ENCODE measurements at regions not wholly inside any gene's neighbourhood (a gene's known extent, or its start where the extent isn't known, plus 50 kb on each side); places are given as distances from the start of the nearest gene placed in this dataset.

DNA sequence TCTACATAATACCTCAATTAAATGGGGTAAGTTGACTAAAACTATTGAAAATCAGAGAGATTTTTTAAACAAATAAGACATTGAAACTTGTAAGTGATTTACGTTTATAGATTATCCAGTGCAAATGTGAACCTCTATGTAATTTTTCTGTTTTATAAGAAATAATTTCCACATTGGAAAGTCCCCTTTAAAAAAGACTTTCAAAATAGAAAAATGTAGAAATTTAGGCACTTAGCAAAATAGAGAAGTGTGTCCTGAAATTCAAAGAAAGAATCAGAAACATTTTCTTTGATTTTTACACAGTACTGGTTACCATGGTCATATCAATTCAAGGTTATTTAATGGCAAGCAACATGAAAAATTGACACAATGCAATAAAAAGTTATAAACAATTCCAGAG, 290.9 kb upstream of the GPR149 start:
- TF ChIP-seq, protein P1, sequence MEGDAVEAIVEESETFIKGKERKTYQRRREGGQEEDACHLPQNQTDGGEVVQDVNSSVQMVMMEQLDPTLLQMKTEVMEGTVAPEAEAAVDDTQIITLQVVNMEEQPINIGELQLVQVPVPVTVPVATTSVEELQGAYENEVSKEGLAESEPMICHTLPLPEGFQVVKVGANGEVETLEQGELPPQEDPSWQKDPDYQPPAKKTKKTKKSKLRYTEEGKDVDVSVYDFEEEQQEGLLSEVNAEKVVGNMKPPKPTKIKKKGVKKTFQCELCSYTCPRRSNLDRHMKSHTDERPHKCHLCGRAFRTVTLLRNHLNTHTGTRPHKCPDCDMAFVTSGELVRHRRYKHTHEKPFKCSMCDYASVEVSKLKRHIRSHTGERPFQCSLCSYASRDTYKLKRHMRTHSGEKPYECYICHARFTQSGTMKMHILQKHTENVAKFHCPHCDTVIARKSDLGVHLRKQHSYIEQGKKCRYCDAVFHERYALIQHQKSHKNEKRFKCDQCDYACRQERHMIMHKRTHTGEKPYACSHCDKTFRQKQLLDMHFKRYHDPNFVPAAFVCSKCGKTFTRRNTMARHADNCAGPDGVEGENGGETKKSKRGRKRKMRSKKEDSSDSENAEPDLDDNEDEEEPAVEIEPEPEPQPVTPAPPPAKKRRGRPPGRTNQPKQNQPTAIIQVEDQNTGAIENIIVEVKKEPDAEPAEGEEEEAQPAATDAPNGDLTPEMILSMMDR (IDR thresholded peaks at IDR 0.05; ENCODE audit: borderline replicate concordance, extremely low read depth, low read length, poor library complexity, severe bottlenecking) = no peak
- TF ChIP-seq EZH2 (IDR thresholded peaks at IDR 0.05; ENCODE audit: borderline replicate concordance, low read depth, low read length, severe bottlenecking) = no peak
